K562 (cell line): ENCODE measurements at regions not wholly inside any gene's neighbourhood (a gene's known extent, or its start where the extent isn't known, plus 50 kb on each side); places are given as distances from the start of the nearest gene placed in this dataset.

Experiments used
- ATAC-seq: fragments of 200-7000 bp; cut with Tn5 transposase; 3 replicates; pipeline ENCODE4 v1.9.1; 2020; ENCODE audit warnings: moderate library complexity
- BruUV-seq: library from RNA; stranded (reverse); fragments of 400-500 nt; replicated peaks from 2 replicates; lab custom pipeline; 2021; lab: Mats Ljungman, UMichigan
- CTCF ChIA-PET: fragments of 300-600 bp; formaldehyde crosslinking; extraction: SDS; loops from one replicate; lab custom pipeline; 2021; ENCODE audit warnings: low intra/inter-chr PET ratio; lab: Yijun Ruan, JAX
- POLR2A ChIA-PET: fragments of 300-600, 350-650 bp; sonication (Branson Sonifier 250); formaldehyde crosslinking; extraction: SDS; loops from one replicate; lab custom pipeline; 2021; ENCODE audit warnings: antibody characterized with exemption, inconsistent platforms; lab: Yijun Ruan, JAX
- DNase-seq, 4 experiments: peaks; one replicate each; pipeline versions ENCODE4 v3.0.0 to v3.0.0-alpha.2; 2011 to 2018; ENCODE audit warnings: low spot score in 3 of 4, mixed read lengths in 3 of 4; ENCODE audit errors: extremely low read depth in 1 of 4
- FAIRE-seq: peaks from 2 replicates; lab custom pipeline; 2011; peaks lifted over from hg19 to GRCh38; lab: Jason Lieb, UNC
- H2AFZ ChIP-seq: 2 replicates; pipeline ENCODE4 v1.6.0; 2011; ENCODE audit warnings: low read depth, low read length, control low read depth, inconsistent platforms
- H3K27ac ChIP-seq: fragments of 200-600 bp; 3 replicates; pipeline ENCODE4 v1.8.0; 2011; ENCODE audit warnings: low read depth, mild to moderate bottlenecking, control low read depth, inconsistent platforms, low read length, moderate library complexity, mixed read lengths; ENCODE audit errors: extremely low read depth
- H3K27me3 ChIP-seq, 2 experiments: fragments of 300-600 bp in 1 of 2; 2 replicates in 1 of 2; 3 replicates in 1 of 2; pipeline versions ENCODE4 v1.6.0 to v1.8.0; 2011; ENCODE audit warnings: inconsistent platforms in 2 of 2, low read length in 2 of 2, mild to moderate bottlenecking in 1 of 2, mixed read lengths in 1 of 2, moderate library complexity in 1 of 2; ENCODE audit not compliant: control insufficient read depth in 2 of 2, insufficient read depth in 2 of 2
- H3K36me3 ChIP-seq: fragments of 300-600 bp; 3 replicates; pipeline ENCODE4 v1.8.0; 2011; ENCODE audit warnings: mild to moderate bottlenecking, low read length, inconsistent platforms; ENCODE audit not compliant: control insufficient read depth, insufficient read depth
- H3K4me1 ChIP-seq, 2 experiments: fragments of 200-600 bp in 1 of 2; replicated peaks in 1 of 2; 2 replicates in 1 of 2; 3 replicates in 1 of 2; pipeline versions ENCODE4 v1.5.1 to v1.8.0; 2011; ENCODE audit warnings: inconsistent platforms in 2 of 2, low read length in 2 of 2, mild to moderate bottlenecking in 1 of 2, mixed read lengths in 1 of 2, moderate library complexity in 1 of 2; ENCODE audit not compliant: control insufficient read depth in 2 of 2, insufficient read depth in 2 of 2
- H3K4me2 ChIP-seq: 2 replicates; pipeline ENCODE4 v1.6.1; 2011; ENCODE audit warnings: low read length, control low read depth, inconsistent platforms, mixed read lengths; ENCODE audit not compliant: insufficient read depth
- H3K4me3 ChIP-seq: fragments of 200-600 bp; sonication (generic), shearing (Covaris generic); 2 replicates; pipeline ENCODE4 v1.5.1; 2016; ENCODE audit warnings: control low read depth, inconsistent platforms
- H3K79me2 ChIP-seq: fragments of 200-600 bp; 3 replicates; pipeline ENCODE4 v1.8.0; 2011; ENCODE audit warnings: low read length, inconsistent platforms; ENCODE audit not compliant: control insufficient read depth, insufficient read depth
- H3K9ac ChIP-seq, 2 experiments: 2 replicates each; pipeline versions ENCODE4 v1.6.0 to v1.6.1; 2011; ENCODE audit warnings: low read depth in 2 of 2, low read length in 2 of 2, control low read depth in 1 of 2, inconsistent platforms in 1 of 2, mild to moderate bottlenecking in 1 of 2, mixed read lengths in 1 of 2; ENCODE audit not compliant: insufficient read depth in 1 of 2
- H3K9me1 ChIP-seq: one replicate; pipeline ENCODE4 v1.6.0; 2011; ENCODE audit warnings: inconsistent platforms, mild to moderate bottlenecking, low read length, moderate library complexity; ENCODE audit not compliant: control insufficient read depth, insufficient read depth
- H3K9me3 ChIP-seq: replicated peaks from 2 replicates; pipeline ENCODE4 v1.5.1; 2011; ENCODE audit warnings: low read depth, low read length, inconsistent platforms; ENCODE audit not compliant: control insufficient read depth, insufficient read depth
- H4K20me1 ChIP-seq: replicated peaks from 2 replicates; pipeline ENCODE4 v1.6.1; 2011; ENCODE audit warnings: low read length, inconsistent platforms, mixed read lengths; ENCODE audit not compliant: control insufficient read depth, insufficient read depth
- BCOR ChIP-seq: fragments of 450-650 bp; IDR thresholded peaks from 2 replicates; pipeline ENCODE4 v1.6.1; 2016
- CREBBP ChIP-seq: IDR thresholded peaks from one replicate; pipeline ENCODE4 v1.6.1; 2012; ENCODE audit warnings: low read depth, mild to moderate bottlenecking, control low read depth, inconsistent platforms, low read length
- HMG20A ChIP-seq: fragments of 450-650 bp; formaldehyde crosslinking; conservative IDR thresholded peaks from 2 replicates; pipeline ENCODE4 v1.4.0; 2020; ENCODE audit warnings: mild to moderate bottlenecking, mixed read lengths
- HNRNPL ChIP-seq: fragments of 200-400 bp; formaldehyde crosslinking; IDR thresholded peaks from 2 replicates; pipeline ENCODE4 v1.6.1; 2017; ENCODE audit warnings: low read depth, mild to moderate bottlenecking, low read length
- IRF2 ChIP-seq: sonication (generic); formaldehyde crosslinking; IDR thresholded peaks from 2 replicates; pipeline ENCODE4 v1.8.1; 2022; ENCODE audit warnings: mild to moderate bottlenecking, missing genetic modification reagents
- KDM4B ChIP-seq, 2 experiments: fragments of 450-650 bp in 1 of 2; sonication (generic) in 1 of 2; IDR thresholded peaks; 2 replicates each; pipeline ENCODE4 v1.6.1; 2016 to 2017; ENCODE audit warnings: borderline replicate concordance in 2 of 2, antibody characterized with exemption in 1 of 2, low read depth in 1 of 2, mild to moderate bottlenecking in 1 of 2
- MAZ ChIP-seq, 2 experiments: fragments of 450-650 bp in 1 of 2; sonication (generic) in 1 of 2; formaldehyde crosslinking; IDR thresholded peaks in 1 of 2; conservative IDR thresholded peaks in 1 of 2; 2 replicates each; pipeline versions ENCODE4 v1.4.0 to v1.5.0; 2020; ENCODE audit warnings: mild to moderate bottlenecking in 1 of 2, missing genetic modification reagents in 1 of 2
- RFX5 ChIP-seq: IDR thresholded peaks from 2 replicates; pipeline ENCODE4 v1.6.1; 2011; ENCODE audit warnings: low read depth, mild to moderate bottlenecking, improper control_type of control experiment, low read length
- RNF219 ChIP-seq: fragments of 250-450 bp; sonication (Bioruptor Pico); IDR thresholded peaks from 2 replicates; pipeline ENCODE4 v1.5.0; 2022; ENCODE audit warnings: mild to moderate bottlenecking
- SIX5 ChIP-seq, 2 experiments: IDR thresholded peaks; 2 replicates each; pipeline ENCODE4 v1.6.1; 2011; ENCODE audit warnings: low read length in 2 of 2, borderline replicate concordance in 1 of 2, low read depth in 1 of 2, mild to moderate bottlenecking in 1 of 2, moderate library complexity in 1 of 2; ENCODE audit not compliant: insufficient read depth in 1 of 2
- THAP12 ChIP-seq: fragments of 250-450 bp; sonication (Bioruptor Pico); IDR thresholded peaks from 2 replicates; pipeline ENCODE4 v1.9.0; 2021; ENCODE audit warnings: mild to moderate bottlenecking, inconsistent platforms
- TRIM24 ChIP-seq, 2 experiments: fragments of 450-650 bp; IDR thresholded peaks; 2 replicates each; pipeline ENCODE4 v1.6.1; 2016
- ZBTB11 ChIP-seq, 3 experiments: fragments of 200-800 bp in 1 of 3; fragments of 250-450 bp in 1 of 3; fragments of 450-650 bp in 1 of 3; sonication (Bioruptor Pico) in 1 of 3; sonication (Bioruptor generic) in 1 of 3; formaldehyde crosslinking in 1 of 3; IDR thresholded peaks; 2 replicates each; pipeline versions ENCODE4 v1.6.1 to v1.8.0; 2016 to 2022; ENCODE audit warnings: mild to moderate bottlenecking in 2 of 3, missing genetic modification characterization in 2 of 3, missing compliant biosample characterization in 1 of 3, moderate library complexity in 1 of 3
- ZFP30 ChIP-seq: fragments of 250-450 bp; sonication (Bioruptor Pico); IDR thresholded peaks from 2 replicates; pipeline ENCODE4 v1.8.0; 2022; ENCODE audit warnings: moderate library complexity, mild to moderate bottlenecking, inconsistent platforms, borderline replicate concordance
- ZNF507 ChIP-seq: conservative IDR thresholded peaks from 2 replicates; pipeline ENCODE4 v1.6.1; 2017; ENCODE audit warnings: missing genetic modification characterization, missing compliant biosample characterization
- WGBS: fragments of 100-300 bp; shearing (Covaris generic); methylation state at CpG from one replicate; pipeline ENCODE4 v1.1.6; 2016; ENCODE audit warnings: low coverage, mixed read lengths; ENCODE audit not compliant: insufficient coverage; ENCODE audit errors: missing lambda C conversion rate; 5-methylcytosine and 5-hydroxymethylcytosine counted together
- in situ Hi-C: fragments of 300-500 bp; cut with MboI; formaldehyde crosslinking; loops from 4 replicates; pipeline ENCODE4 v1.15.0; 2018; ENCODE audit warnings: inconsistent platforms, mixed read lengths
- intact Hi-C: fragments of 100-400 bp; cut with micrococcal nuclease; formaldehyde crosslinking; loops from 2 replicates; pipeline ENCODE4 v1.14.2; 2022

- Histone ChIP-seq H3K79me2 (no peaks in the 10 kb centered on the region), H2AFZ (no peak overlapping the region), H3K9ac (no peak overlapping the region), H3K27ac (no peak overlapping the region), H3K4me1 (no peaks in the 10 kb centered on the region), H3K36me3 (no peaks in the 10 kb centered on the region), H3K9me1 (no peaks in the 10 kb centered on the region), H3K4me2 (no peak overlapping the region), H3K4me3 (no peak overlapping the region), H3K9me3 (no peaks in the 10 kb centered on the region), H3K27me3 (no peaks in the 10 kb centered on the region), H4K20me1 (no peaks in the 10 kb centered on the region)
- POLR2A ChIA-PET, result no interaction called here
- intact Hi-C loops (no loop called here), in situ Hi-C loops (no loop called here)
- ATAC-seq (no peak), DNase-seq (no peak), FAIRE-seq (no peak)
- CTCF ChIA-PET, result no interaction called here
- 0% methylated on average over 1 of the region's 1 CpG for WGBS
- BruUV-seq, result no TSS peak
- TF ChIP-seq IRF2, result no peak
- no peak for TF ChIP-seq TRIM24 (IDR thresholded peaks at IDR 0.05)
- TF ChIP-seq HNRNPL, result no peak
- no peak for TF ChIP-seq BCOR
- TF ChIP-seq MAZ (CRISPR knock-in tag; conservative IDR thresholded peaks at IDR 0.05 in 1 of 2, IDR thresholded peaks at IDR 0.05 in 1 of 2), result no peak
- no peak for TF ChIP-seq RFX5
- no peak for TF ChIP-seq THAP12 (CRISPR knock-in tag)
- no peak for TF ChIP-seq KDM4B (IDR thresholded peaks at IDR 0.05; ENCODE audit: borderline replicate concordance in 2 of 2, low read depth in 1 of 2)
- no peak for TF ChIP-seq ZNF507 (tag)
- no peak for TF ChIP-seq CREBBP
- TF ChIP-seq SIX5 (IDR thresholded peaks at IDR 0.05; ENCODE audit: borderline replicate concordance in 1 of 2, insufficient read depth in 1 of 2, low read depth in 1 of 2, low read length in 2 of 2), result no peak
- TF ChIP-seq ZBTB11 (CRISPR knock-in tag; IDR thresholded peaks at IDR 0.05), result no peak
- no peak for TF ChIP-seq ZFP30 (CRISPR knock-in tag)
- no peak for TF ChIP-seq HMG20A
- TF ChIP-seq RNF219 (CRISPR knock-in tag), result no peak
These were observed 166.1 kb upstream of the API5 start for GRCh38 chr11:43145653-43146052.
